Pancreas (tissue), 10 donors: ENCODE measurements at regions not wholly inside any gene's neighbourhood (a gene's known extent, or its start where the extent isn't known, plus 50 kb on each side); places are given as distances from the start of the nearest gene placed in this dataset.
"Not testable (repeated sequence)": the region's sequence is repeated elsewhere in the genome, so short reads cannot be mapped to it uniquely, and the experiment has no call there.

Experiments used
- ATAC-seq, 4 donors: fragments of 200-7000 bp; cut with Tn5 transposase; one replicate each; pipeline versions ENCODE4 v1.8.0 to v1.9.1; 2020; ENCODE audit warnings: mild to moderate bottlenecking in 4 of 4, moderate library complexity in 4 of 4
- DNase-seq, 6 donors: peaks; one replicate each; pipeline ENCODE4 v3.0.0-alpha.2; 2020
- FAIRE-seq: peaks from 2 replicates; lab custom pipeline; 2012; peaks lifted over from hg19 to GRCh38; lab: Jason Lieb, UNC
- H3K27ac ChIP-seq, 4 donors: fragments of 200-600 bp; sonication (generic); 1 replicate in 3 of 4; 2 replicates in 1 of 4; pipeline versions ENCODE4 v1.5.0 to v1.8.0; 2020
- H3K27me3 ChIP-seq, 4 donors: fragments of 200-600 bp; one replicate each; pipeline ENCODE4 v1.8.0; 2021
- H3K36me3 ChIP-seq, 3 donors: fragments of 200-600 bp; sonication (generic) in 1 of 3; one replicate each; pipeline versions ENCODE4 v1.5.0 to v1.8.0; 2020 to 2021
- H3K4me1 ChIP-seq, 3 donors: fragments of 200-600 bp; one replicate each; pipeline ENCODE4 v1.8.0; 2021
- H3K4me3 ChIP-seq, 4 donors: fragments of 200-600 bp; sonication (generic) in 2 of 4; one replicate each; pipeline versions ENCODE4 v1.5.0 to v1.8.0; 2020 to 2021
- H3K9me3 ChIP-seq, 4 donors: fragments of 200-600 bp; one replicate each; pipeline ENCODE4 v1.8.0; 2021
- WGBS, 2 donors: extraction: QIAGEN DNeasy Blood & Tissue Kit; methylation state at CpG; one replicate each; pipeline ENCODE4 v1.1.7; 2013; 5-methylcytosine and 5-hydroxymethylcytosine counted together
- intact Hi-C, 3 donors: fragments of 100-400 bp; cut with DNase I; formaldehyde crosslinking; loops; one replicate each; pipeline versions ENCODE4 v1.11.1 to v1.14.2; 2022
- TF ChIP-seq, protein P1 (sequence below), 4 donors: fragments of 200-600 bp; sonication (generic) in 3 of 4; IDR thresholded peaks; one replicate each; pipeline versions ENCODE4 v1.5.0 to v1.8.0; 2021; ENCODE audit warnings: antibody characterized with exemption in 4 of 4
- donor health status: healthy with polysubstance abuse.
- donor health status: DM: no; HTN: no; CAD: no; lungs with moderate emphysema.
- donor health status: DM: no; HTN: no; CAD: no.
- donor health status: control.
- donor health status: control.
- donor health status: Bipolar disorder and iron deficiency.
- donor health status: DM: yes; HTN: yes; CAD: no.
- donor health status: DM: no; HTN: no; CAD: no.
- donor health status: DM: no; HTN: no; CAD: no.
- donor health status: DM: yes; HTN: yes; CAD: no.

DNA sequence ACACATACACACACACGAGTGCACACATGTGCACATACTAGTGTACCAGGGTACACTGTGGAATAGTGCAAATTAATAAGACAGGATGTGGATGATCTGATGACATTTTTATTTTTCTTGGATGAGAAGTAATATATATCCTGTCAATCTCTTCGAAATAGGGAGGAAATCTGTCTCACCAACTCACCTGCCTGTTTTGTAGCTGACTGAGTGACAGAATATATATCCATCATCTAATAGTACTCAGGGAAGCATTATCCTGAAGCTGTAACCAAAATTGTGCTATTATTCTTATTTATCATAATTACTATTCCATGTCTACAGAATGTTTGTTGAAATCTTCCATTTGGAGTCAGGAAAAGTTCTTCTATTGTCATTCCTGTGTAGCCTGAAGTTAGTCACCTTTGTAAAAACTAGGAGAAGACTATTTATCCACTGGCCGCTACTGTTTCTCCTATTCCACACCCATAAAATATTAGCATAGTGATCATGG, 888.0 kb downstream of the TRAM1L1 start:
- no peaks in the 10 kb centered on the region for H3K4me1 ChIP-seq
- WGBS, 2 donors: 57 to 65% methylated on average over 3 of the region's 3 CpGs
- DNase-seq: no peak
- ATAC-seq: no peak
- H3K9me3 ChIP-seq: no peaks in the 10 kb centered on the region
- no peaks in the 10 kb centered on the region for H3K36me3 ChIP-seq
- H3K27me3 ChIP-seq: no peaks in the 10 kb centered on the region
- intact Hi-C loops: no loop called here
- no peak for FAIRE-seq
- H3K4me3 ChIP-seq: no peak overlapping the region
- TF ChIP-seq, protein P1, sequence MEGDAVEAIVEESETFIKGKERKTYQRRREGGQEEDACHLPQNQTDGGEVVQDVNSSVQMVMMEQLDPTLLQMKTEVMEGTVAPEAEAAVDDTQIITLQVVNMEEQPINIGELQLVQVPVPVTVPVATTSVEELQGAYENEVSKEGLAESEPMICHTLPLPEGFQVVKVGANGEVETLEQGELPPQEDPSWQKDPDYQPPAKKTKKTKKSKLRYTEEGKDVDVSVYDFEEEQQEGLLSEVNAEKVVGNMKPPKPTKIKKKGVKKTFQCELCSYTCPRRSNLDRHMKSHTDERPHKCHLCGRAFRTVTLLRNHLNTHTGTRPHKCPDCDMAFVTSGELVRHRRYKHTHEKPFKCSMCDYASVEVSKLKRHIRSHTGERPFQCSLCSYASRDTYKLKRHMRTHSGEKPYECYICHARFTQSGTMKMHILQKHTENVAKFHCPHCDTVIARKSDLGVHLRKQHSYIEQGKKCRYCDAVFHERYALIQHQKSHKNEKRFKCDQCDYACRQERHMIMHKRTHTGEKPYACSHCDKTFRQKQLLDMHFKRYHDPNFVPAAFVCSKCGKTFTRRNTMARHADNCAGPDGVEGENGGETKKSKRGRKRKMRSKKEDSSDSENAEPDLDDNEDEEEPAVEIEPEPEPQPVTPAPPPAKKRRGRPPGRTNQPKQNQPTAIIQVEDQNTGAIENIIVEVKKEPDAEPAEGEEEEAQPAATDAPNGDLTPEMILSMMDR (IDR thresholded peaks at IDR 0.05): no peak
- no peak overlapping the region for H3K27ac ChIP-seq

DNA sequence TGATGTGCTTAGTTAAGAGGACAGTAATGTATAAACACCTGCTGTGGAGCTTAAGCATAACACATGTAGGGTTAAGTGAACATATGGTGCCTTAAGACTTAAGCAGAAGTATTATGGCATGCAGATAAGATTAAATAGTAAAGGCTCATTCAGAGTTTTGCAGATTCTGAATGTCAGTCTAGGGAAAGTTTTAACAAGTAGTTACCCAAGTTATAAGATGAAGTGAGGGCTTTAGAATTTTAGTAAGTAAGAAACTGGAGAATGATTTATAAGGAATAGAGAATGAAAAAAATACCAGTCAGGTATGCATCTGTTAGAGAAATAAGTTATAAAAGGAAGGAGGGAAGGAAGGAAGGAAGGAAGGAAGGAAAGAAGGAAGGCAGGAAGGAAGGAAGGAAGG, 902.1 kb downstream of the TRAM1L1 start:
- peaks cover 0 to 5% (median 0%) of the 10 kb centered on the region in 4 donors for H3K27me3 ChIP-seq
- DNase-seq (no peak), ATAC-seq (no peak), FAIRE-seq (no peak)
- H3K36me3 ChIP-seq: no peaks in the 10 kb centered on the region
- H3K9me3 ChIP-seq: no peaks in the 10 kb centered on the region
- TF ChIP-seq, protein P1 (IDR thresholded peaks at IDR 0.05): no peak
- H3K4me1 ChIP-seq: no peaks in the 10 kb centered on the region
- intact Hi-C loops: no loop called here
- H3K27ac ChIP-seq: no peak overlapping the region
- no peak overlapping the region for H3K4me3 ChIP-seq

DNA sequence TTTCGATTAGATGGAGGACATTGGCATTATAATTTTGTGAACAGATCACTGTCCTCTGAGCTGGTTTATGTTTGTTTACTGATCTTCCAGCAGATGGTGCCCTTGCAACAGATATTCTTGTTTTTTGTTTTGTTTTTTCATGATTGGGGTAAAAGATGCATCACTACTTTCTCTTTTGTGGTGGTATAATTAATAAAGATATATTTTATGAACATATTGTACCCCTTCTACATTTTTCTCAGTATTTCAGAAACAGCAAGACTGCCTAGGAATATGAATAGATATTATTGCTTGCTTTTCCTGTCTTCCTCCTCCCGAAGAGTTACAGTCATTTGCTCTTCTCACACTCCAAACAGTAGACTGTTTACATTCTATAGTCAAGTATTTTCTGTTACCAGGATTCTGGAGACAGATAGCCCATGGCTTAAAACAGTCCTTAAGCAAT, 905.2 kb downstream of the TRAM1L1 start:
- intact Hi-C loops: no loop called here
- Histone ChIP-seq H3K9me3 (no peaks in the 10 kb centered on the region), H3K4me1 (no peaks in the 10 kb centered on the region), H3K36me3 (no peaks in the 10 kb centered on the region), H3K4me3 (no peak overlapping the region), H3K27me3 (peaks cover 0 to 5% (median 0%) of the 10 kb centered on the region in 4 donors), H3K27ac (no peak overlapping the region)
- DNase-seq (no peak), FAIRE-seq (no peak), ATAC-seq (no peak)
- WGBS, 2 donors: 8 to 14% methylated on average over 2 of the region's 2 CpGs
- TF ChIP-seq, protein P1 (IDR thresholded peaks at IDR 0.05): peak in 1 of 4 donors; percentile 10

DNA sequence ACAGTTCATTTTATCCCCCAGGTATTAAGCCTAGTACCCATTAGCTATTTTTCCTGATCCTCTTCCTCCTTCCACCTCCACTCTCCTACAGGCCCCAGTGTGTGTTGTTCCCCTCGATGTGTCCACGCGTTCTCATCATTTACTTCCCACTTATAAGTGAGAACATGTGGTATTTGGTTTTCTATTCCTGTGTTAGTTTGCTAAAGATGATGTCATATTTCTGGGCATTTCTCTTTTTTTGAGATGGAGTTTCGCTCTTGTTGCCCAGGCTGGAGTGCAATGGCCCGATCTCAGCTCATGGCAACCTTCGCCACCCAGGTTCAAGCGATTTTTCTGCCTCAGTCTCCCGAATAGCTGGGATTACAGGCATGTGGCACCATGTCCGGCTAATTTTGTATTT, 934.0 kb downstream of the TRAM1L1 start:
- H3K9me3 ChIP-seq, H3K4me3 ChIP-seq, ATAC-seq, FAIRE-seq, intact Hi-C loops, H3K27ac ChIP-seq, H3K4me1 ChIP-seq, H3K27me3 ChIP-seq, DNase-seq, H3K36me3 ChIP-seq: not testable (repeated sequence)
- WGBS, 2 donors: 75 to 87% methylated on average over 9 of the region's 9 CpGs

DNA sequence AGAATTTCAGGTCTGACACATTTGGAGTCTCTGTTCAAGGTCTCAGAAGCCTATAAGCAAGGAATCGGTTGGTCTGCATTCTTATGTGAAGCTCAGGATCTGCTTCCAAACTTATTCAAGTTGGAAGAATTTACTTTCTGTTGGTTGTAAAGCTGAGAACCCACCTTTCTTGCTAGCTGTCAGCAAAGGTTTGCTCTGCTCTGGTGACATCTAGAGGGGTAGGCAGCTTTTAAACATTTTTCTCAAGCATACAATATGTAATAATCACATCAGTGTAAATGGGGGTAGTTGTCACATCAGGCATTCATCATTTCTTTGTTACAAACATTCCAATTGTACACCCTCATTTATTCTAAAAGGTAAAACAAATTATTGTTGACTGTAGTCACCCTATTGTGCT, 935.2 kb downstream of the TRAM1L1 start:
- Histone ChIP-seq H3K27me3 (no peaks in the 10 kb centered on the region), H3K4me1 (no peaks in the 10 kb centered on the region), H3K36me3 (no peaks in the 10 kb centered on the region), H3K4me3 (no peak overlapping the region), H3K27ac (no peak overlapping the region), H3K9me3 (no peaks in the 10 kb centered on the region)
- intact Hi-C loops: no loop called here
- no peak for FAIRE-seq
- 61 to 71% methylated on average over 1 of the region's 1 CpG for WGBS, 2 donors
- no peak for DNase-seq
- TF ChIP-seq, protein P1 (IDR thresholded peaks at IDR 0.05): no peak
- ATAC-seq: no peak
